NCI-H1930 (cell line): ENCODE measurements at regions not wholly inside any gene's neighbourhood (a gene's known extent, or its start where the extent isn't known, plus 50 kb on each side); places are given as distances from the start of the nearest gene placed in this dataset.

Experiments
- DNase-seq, 2 experiments: peaks; one replicate each; lab custom pipeline; 2025; lab: John Stamatoyannopoulos, UW

GRCh38 chr18:53753601-53754000 lies 470.9 kb downstream of the MBD2 start:
- DNase-seq = peak in 1 of 2 experiments; percentile 41

GRCh38 chr18:53752781-53753367 lies 471.6 kb downstream of the MBD2 start:
- DNase-seq = no peak

- no peak for DNase-seq
Observed at GRCh38 chr18:53749766-53750165, 474.7 kb downstream of the MBD2 start.

GRCh38 chr18:53747663-53748160 lies 476.8 kb downstream of the MBD2 start:
- no peak for DNase-seq

- no peak for DNase-seq
Observed at GRCh38 chr18:53747210-53747609, 477.3 kb downstream of the MBD2 start.

GRCh38 chr18:53745986-53746385 lies 478.5 kb downstream of the MBD2 start:
- DNase-seq = no peak

GRCh38 chr18:53745224-53745967 lies 479.1 kb downstream of the MBD2 start:
- no peak for DNase-seq

GRCh38 chr18:53739700-53740099 lies 484.8 kb downstream of the MBD2 start:
- DNase-seq = no peak

- no peak for DNase-seq
Observed at GRCh38 chr18:53735526-53735925, 488.9 kb downstream of the MBD2 start.

- DNase-seq = no peak
Observed at GRCh38 chr18:53715243-53715853, 509.1 kb downstream of the MBD2 start.

GRCh38 chr18:53710080-53710479 lies 514.4 kb downstream of the MBD2 start:
- no peak for DNase-seq

- DNase-seq = no peak
Observed at GRCh38 chr18:53702480-53702879, 522.0 kb downstream of the MBD2 start.

- no peak for DNase-seq
Observed at GRCh38 chr18:53701697-53702096, 522.8 kb downstream of the MBD2 start.

GRCh38 chr18:53698907-53699306 lies 525.6 kb downstream of the MBD2 start:
- DNase-seq = peak in 1 of 2 experiments; percentile 19

GRCh38 chr18:53689886-53690285 lies 534.6 kb downstream of the MBD2 start:
- DNase-seq = no peak

- no peak for DNase-seq
Observed at GRCh38 chr18:53686965-53687364, 537.5 kb downstream of the MBD2 start.

GRCh38 chr18:53682796-53683195 lies 541.7 kb downstream of the MBD2 start:
- DNase-seq = no peak

- no peak for DNase-seq
Observed at GRCh38 chr18:53677480-53677879, 547.0 kb downstream of the MBD2 start.

GRCh38 chr18:53665701-53666100 lies 558.8 kb downstream of the MBD2 start:
- no peak for DNase-seq

- DNase-seq = no peak
Observed at GRCh38 chr18:53664575-53664974, 559.9 kb downstream of the MBD2 start.

- no peak for DNase-seq
Observed at GRCh38 chr18:53660306-53660705, 564.2 kb downstream of the MBD2 start.

GRCh38 chr18:53657257-53657656 lies 567.2 kb downstream of the MBD2 start:
- no peak for DNase-seq

GRCh38 chr18:53649621-53650020 lies 574.8 kb downstream of the MBD2 start:
- DNase-seq = no peak
